ENCODE measurements at regions not wholly inside any gene's neighbourhood (a gene's known extent, or its start where the extent isn't known, plus 50 kb on each side); places are given as distances from the start of the nearest gene placed in this dataset.
A peak's percentile ranks its signal among the peaks of the same experiment; 100 is the strongest.

DNA sequence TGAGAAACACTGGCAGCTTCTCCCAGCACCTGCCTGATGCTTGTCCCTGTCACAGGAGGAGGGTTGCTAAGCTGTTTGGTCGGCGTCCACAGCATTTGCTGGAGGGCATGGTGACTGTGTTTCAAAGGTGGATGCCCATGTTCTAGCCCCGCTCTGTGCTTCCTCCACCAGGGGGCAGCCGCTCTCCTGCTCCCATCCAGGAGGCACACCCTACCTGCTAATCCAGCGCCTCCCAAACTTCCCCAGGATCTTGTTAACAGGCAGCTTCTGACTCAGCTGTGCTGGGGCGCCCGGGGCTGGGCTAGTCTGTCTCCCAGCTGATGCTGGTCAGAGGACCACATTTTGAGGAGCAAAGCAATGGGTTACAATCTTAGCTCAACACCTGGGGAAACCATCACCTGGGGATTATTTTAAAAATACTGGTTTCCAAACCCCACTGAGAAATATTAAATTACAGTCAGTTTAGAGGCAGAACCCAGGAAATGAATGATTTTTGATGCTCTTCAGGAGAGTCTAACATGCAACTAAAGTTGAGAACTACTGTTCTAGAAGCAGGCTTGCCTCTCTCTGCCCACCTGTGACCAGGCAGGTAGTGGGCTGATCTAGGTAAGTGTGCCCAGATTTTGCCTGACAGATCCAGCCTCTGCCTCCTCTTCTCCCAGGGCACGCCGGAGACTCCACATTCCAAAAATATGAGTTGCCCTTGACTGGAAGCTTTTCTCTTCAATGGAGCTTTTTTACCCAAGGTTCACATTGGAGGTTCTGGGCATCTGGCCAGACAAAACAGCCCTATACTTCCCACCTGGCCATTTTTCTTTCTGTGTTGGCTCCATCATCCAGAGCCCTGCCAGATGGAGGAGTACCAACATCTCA lies 92.7 kb upstream of the GPR26 start:
- Histone ChIP-seq H3K27me3 (replicated peaks in 1 of 2; ENCODE audit: control insufficient read depth in 2 of 2, extremely low read depth in 1 of 2, insufficient read depth in 2 of 2, low read length in 1 of 2) (peaks cover 0 to 58% of the 10 kb centered on the region in 2 experiments), H3K27ac (ENCODE audit: low read length) (no peak overlapping the region), H3K36me3 (ENCODE audit: control insufficient read depth in 2 of 2, extremely low read depth in 1 of 2, insufficient read depth in 1 of 2, low read length in 1 of 2) (no peaks in the 10 kb centered on the region), H3K4me3 (ENCODE audit: control insufficient read depth in 1 of 2, extremely low read depth in 1 of 2, low read length in 1 of 2) (no peak overlapping the region), H3K9me3 (no peaks in the 10 kb centered on the region), H3K4me1 (ENCODE audit: control insufficient read depth in 1 of 2, extremely low read depth in 1 of 2, insufficient read depth in 2 of 2, low read length in 2 of 2) (no peaks in the 10 kb centered on the region)
- Mint-ChIP-seq H3K36me3 (no peaks in the 10 kb centered on the region), H3K9me3 (no peaks in the 10 kb centered on the region), H3K27ac (no peak overlapping the region), H3K4me1 (no peaks in the 10 kb centered on the region), H3K27me3 (peaks cover 30 to 58% of the 10 kb centered on the region in 2 donors), H3K4me3 (no peak overlapping the region)
- 43% methylated on average over 5 of the region's 9 CpGs for WGBS (ENCODE audit: insufficient coverage)
- DNase-seq (peak in 19 of 35 experiments; percentile 2 to 43 (median 18)), ATAC-seq (replicated peaks in 1 of 4) (peak in 1 of 4 experiments; percentile 43)
- ChIA-PET POLR2A (no interaction called here), CTCF (interaction anchor here in 1 of 2 donors (1.4 kb wide), 1 partner anchor 816 kb away, joined by 3 read pairs; no protein-coding TSS in a partner anchor)

DNA sequence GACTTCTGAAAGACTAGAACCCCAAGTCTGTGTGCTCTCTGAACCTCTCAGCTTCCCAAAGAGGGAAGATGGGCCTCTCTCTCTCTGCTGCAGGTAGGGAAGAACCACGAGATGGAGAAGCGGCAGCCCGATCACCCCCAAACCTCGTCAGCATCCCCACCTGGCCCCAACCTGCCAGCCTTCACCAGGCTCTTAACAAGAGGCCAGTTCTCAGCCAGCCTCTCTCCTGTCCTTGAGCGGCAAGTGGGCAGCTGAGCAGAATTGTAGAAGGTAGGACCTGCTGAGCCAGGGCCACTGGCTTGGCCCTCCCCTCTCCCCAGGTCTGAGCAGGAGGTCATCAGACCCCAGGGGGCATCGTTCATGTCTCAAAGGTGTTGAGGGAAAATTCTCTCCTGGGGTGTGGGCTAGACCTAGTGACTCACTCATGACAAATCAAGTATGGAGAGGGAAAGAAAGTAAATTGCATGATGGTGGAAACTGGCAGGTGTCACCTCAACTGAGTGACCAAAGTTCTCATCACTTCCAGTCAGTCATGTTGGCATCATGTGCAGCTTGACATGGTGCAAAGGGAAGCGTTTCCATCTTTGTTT lies 92.0 kb upstream of the GPR26 start:
- no peaks in the 10 kb centered on the region for H3K36me3 ChIP-seq (ENCODE audit: control insufficient read depth in 2 of 2, extremely low read depth in 1 of 2, insufficient read depth in 1 of 2, low read length in 1 of 2)
- peaks cover 26 to 51% of the 10 kb centered on the region in 2 donors for H3K27me3 Mint-ChIP-seq
- no peak overlapping the region for H3K27ac ChIP-seq (ENCODE audit: low read length)
- no peak overlapping the region for H3K4me3 Mint-ChIP-seq
- POLR2A ChIA-PET, result no interaction called here
- no peaks in the 10 kb centered on the region for H3K4me1 ChIP-seq (ENCODE audit: control insufficient read depth in 1 of 2, extremely low read depth in 1 of 2, insufficient read depth in 2 of 2, low read length in 2 of 2)
- no peak overlapping the region for H3K4me3 ChIP-seq (ENCODE audit: control insufficient read depth in 1 of 2, extremely low read depth in 1 of 2, low read length in 1 of 2)
- H3K36me3 Mint-ChIP-seq, result no peaks in the 10 kb centered on the region
- CTCF ChIA-PET, result interaction anchor here in 1 of 2 donors (1.4 kb wide), 1 partner anchor 815 kb away, joined by 3 read pairs; no protein-coding TSS in a partner anchor
- no peak overlapping the region for H3K27ac Mint-ChIP-seq
- no peak for ATAC-seq (replicated peaks in 1 of 4)
- H3K27me3 ChIP-seq (replicated peaks in 1 of 2; ENCODE audit: control insufficient read depth in 2 of 2, extremely low read depth in 1 of 2, insufficient read depth in 2 of 2, low read length in 1 of 2), result peaks cover 0 to 52% of the 10 kb centered on the region in 2 experiments
- H3K9me3 Mint-ChIP-seq, result no peaks in the 10 kb centered on the region
- no peak for DNase-seq
- WGBS (ENCODE audit: insufficient coverage), result 33% methylated on average over 1 of the region's 7 CpGs
- no peaks in the 10 kb centered on the region for H3K4me1 Mint-ChIP-seq
- H3K9me3 ChIP-seq, result no peaks in the 10 kb centered on the region

DNA sequence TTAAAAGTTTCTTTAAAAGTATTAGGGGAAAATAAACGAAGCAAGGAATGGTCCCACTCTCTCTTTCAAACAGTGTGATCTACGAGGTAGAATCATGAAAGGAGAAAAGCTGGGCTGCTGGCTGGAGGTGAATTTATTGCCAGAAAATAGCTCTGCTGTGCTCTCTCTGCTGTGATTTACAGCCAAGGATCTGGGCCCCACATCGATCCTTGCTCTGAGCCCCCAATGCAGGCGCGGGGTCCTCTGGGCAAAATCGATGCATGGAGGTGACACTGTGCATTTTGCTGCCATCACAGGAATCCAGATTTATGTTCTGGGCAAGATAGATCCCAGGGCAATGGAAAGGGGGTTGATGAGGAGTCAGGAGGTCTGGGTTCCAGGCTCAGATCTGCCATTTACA lies 91.0 kb upstream of the GPR26 start:
- Histone ChIP-seq H3K27me3 (replicated peaks in 1 of 2; ENCODE audit: control insufficient read depth in 2 of 2, extremely low read depth in 1 of 2, insufficient read depth in 2 of 2, low read length in 1 of 2) (peaks cover 0 to 47% of the 10 kb centered on the region in 2 experiments), H3K9me3 (no peaks in the 10 kb centered on the region), H3K27ac (ENCODE audit: low read length) (no peak overlapping the region), H3K4me3 (ENCODE audit: control insufficient read depth in 1 of 2, extremely low read depth in 1 of 2, low read length in 1 of 2) (no peak overlapping the region), H3K4me1 (ENCODE audit: control insufficient read depth in 1 of 2, extremely low read depth in 1 of 2, insufficient read depth in 2 of 2, low read length in 2 of 2) (no peaks in the 10 kb centered on the region), H3K36me3 (ENCODE audit: control insufficient read depth in 2 of 2, extremely low read depth in 1 of 2, insufficient read depth in 1 of 2, low read length in 1 of 2) (no peaks in the 10 kb centered on the region)
- CTCF ChIA-PET, result interaction anchor here in 1 of 2 donors (0.5 kb wide), 1 partner anchor 30 kb away, joined by 4 read pairs; no protein-coding TSS in a partner anchor
- peaks cover 29 to 50% of the 10 kb centered on the region in 2 donors for H3K27me3 Mint-ChIP-seq
- POLR2A ChIA-PET, result no interaction called here
- H3K36me3 Mint-ChIP-seq, result no peaks in the 10 kb centered on the region
- no peak overlapping the region for H3K4me3 Mint-ChIP-seq
- 52% methylated on average over 3 of the region's 6 CpGs for WGBS (ENCODE audit: insufficient coverage)
- H3K4me1 Mint-ChIP-seq, result no peaks in the 10 kb centered on the region
- no peak overlapping the region for H3K27ac Mint-ChIP-seq
- ATAC-seq (replicated peaks in 1 of 4), result no peak
- DNase-seq, result no peak
- no peaks in the 10 kb centered on the region for H3K9me3 Mint-ChIP-seq

DNA sequence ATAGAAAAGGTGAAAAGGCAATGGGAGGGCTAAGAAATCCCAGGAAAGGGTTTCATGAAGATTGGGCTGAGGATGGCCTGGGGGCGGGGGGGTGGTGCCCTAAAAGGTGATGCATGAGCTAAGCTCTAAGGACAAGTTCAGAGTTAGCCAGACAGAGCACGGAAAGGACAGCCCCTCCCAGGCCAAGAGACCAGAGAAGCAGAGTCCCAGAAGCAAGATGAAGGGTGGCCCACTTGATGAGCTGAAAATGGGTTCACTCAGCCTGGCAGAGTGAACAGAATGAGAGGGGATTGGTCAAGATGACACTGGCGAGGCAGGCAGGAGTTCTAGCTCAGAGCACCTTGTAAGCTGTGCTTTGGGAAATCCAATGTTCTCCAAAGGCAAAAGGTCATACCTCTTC lies 89.4 kb upstream of the GPR26 start:
- CTCF ChIA-PET, result interaction anchor here (0.5 to 0.6 kb wide), 2 partner anchors 253 to 977 kb away, joined by 3 to 4 read pairs; no protein-coding TSS in a partner anchor
- H3K4me3 ChIP-seq (ENCODE audit: control insufficient read depth in 1 of 2, extremely low read depth in 1 of 2, low read length in 1 of 2), result no peak overlapping the region
- H3K4me1 Mint-ChIP-seq, result no peaks in the 10 kb centered on the region
- POLR2A ChIA-PET, result no interaction called here
- peaks cover 34 to 51% of the 10 kb centered on the region in 2 donors for H3K27me3 Mint-ChIP-seq
- no peak overlapping the region for H3K4me3 Mint-ChIP-seq
- ATAC-seq (replicated peaks in 1 of 4), result no peak
- no peaks in the 10 kb centered on the region for H3K36me3 Mint-ChIP-seq
- no peak for DNase-seq
- no peak overlapping the region for H3K27ac Mint-ChIP-seq
- no peak overlapping the region for H3K27ac ChIP-seq (ENCODE audit: low read length)
- peaks cover 2 to 38% of the 10 kb centered on the region in 2 experiments for H3K27me3 ChIP-seq (replicated peaks in 1 of 2; ENCODE audit: control insufficient read depth in 2 of 2, extremely low read depth in 1 of 2, insufficient read depth in 2 of 2, low read length in 1 of 2)
- H3K36me3 ChIP-seq (ENCODE audit: control insufficient read depth in 2 of 2, extremely low read depth in 1 of 2, insufficient read depth in 1 of 2, low read length in 1 of 2), result no peaks in the 10 kb centered on the region
- no peaks in the 10 kb centered on the region for H3K9me3 ChIP-seq
- H3K9me3 Mint-ChIP-seq, result no peaks in the 10 kb centered on the region
- WGBS (ENCODE audit: insufficient coverage), result 55% methylated on average over 3 of the region's 3 CpGs
- H3K4me1 ChIP-seq (ENCODE audit: control insufficient read depth in 1 of 2, extremely low read depth in 1 of 2, insufficient read depth in 2 of 2, low read length in 2 of 2), result no peaks in the 10 kb centered on the region

DNA sequence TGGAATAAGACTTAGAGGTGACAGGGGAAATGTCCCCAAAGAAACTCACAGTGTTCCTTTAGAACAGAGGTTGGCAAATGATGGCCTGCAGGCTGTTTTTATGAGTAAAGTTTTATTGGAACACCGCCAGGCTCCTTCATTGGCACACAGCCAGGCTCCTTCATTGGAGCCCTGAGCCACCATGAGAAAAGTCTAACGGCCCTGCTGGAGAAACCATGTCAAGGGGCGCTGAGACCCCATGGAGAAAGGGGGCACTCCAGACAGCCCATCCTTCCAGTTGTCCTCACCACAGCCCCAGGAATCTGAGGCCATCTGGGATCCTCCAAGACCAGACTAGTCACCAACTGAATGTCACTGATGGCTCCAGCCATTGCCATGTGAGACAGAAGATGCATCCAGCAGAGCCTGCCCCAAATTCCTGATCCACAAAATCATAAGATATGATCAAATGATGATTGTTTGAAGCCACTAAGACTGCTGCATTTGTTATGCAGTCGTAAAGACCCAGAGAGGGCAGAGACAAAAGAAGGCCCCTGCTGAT lies 88.2 kb upstream of the GPR26 start:
- DNase-seq, result no peak
- Mint-ChIP-seq H3K36me3 (no peaks in the 10 kb centered on the region), H3K27ac (no peak overlapping the region), H3K4me3 (no peak overlapping the region), H3K4me1 (no peaks in the 10 kb centered on the region), H3K9me3 (no peaks in the 10 kb centered on the region), H3K27me3 (peaks cover 30 to 55% of the 10 kb centered on the region in 2 donors)
- no peaks in the 10 kb centered on the region for H3K4me1 ChIP-seq (ENCODE audit: control insufficient read depth in 1 of 2, extremely low read depth in 1 of 2, insufficient read depth in 2 of 2, low read length in 2 of 2)
- no peaks in the 10 kb centered on the region for H3K9me3 ChIP-seq
- peaks cover 5 to 43% of the 10 kb centered on the region in 2 experiments for H3K27me3 ChIP-seq (replicated peaks in 1 of 2; ENCODE audit: control insufficient read depth in 2 of 2, extremely low read depth in 1 of 2, insufficient read depth in 2 of 2, low read length in 1 of 2)
- ChIA-PET CTCF (no interaction called here), POLR2A (no interaction called here)
- no peak for ATAC-seq (replicated peaks in 1 of 4)
- H3K4me3 ChIP-seq (ENCODE audit: control insufficient read depth in 1 of 2, extremely low read depth in 1 of 2, low read length in 1 of 2), result no peak overlapping the region
- no peak overlapping the region for H3K27ac ChIP-seq (ENCODE audit: low read length)
- H3K36me3 ChIP-seq (ENCODE audit: control insufficient read depth in 2 of 2, extremely low read depth in 1 of 2, insufficient read depth in 1 of 2, low read length in 1 of 2), result no peaks in the 10 kb centered on the region
- 80% methylated on average over 4 of the region's 4 CpGs for WGBS (ENCODE audit: insufficient coverage)

DNA sequence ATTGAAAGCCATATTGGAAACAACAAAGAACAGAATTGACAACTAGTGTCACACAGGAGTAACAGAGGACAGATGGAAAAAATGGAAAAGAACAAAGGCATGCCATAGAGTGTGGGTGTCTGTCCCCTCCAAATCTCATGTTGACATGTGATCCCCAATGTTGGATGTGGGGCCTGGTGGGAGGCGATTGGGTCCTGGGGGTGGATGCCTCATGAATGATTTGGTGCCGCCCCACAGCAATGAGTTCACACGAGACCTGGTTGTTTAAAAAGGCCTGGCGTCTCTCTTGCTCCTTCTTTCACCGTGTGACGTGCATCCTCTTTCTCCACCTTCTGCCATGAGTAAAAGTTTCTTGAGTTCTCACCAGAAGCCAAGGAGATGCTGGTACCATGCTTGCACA lies 87.4 kb upstream of the GPR26 start:
- peaks cover 33 to 56% of the 10 kb centered on the region in 2 donors for H3K27me3 Mint-ChIP-seq
- no peaks in the 10 kb centered on the region for H3K4me1 ChIP-seq (ENCODE audit: control insufficient read depth in 1 of 2, extremely low read depth in 1 of 2, insufficient read depth in 2 of 2, low read length in 2 of 2)
- POLR2A ChIA-PET, result no interaction called here
- no peaks in the 10 kb centered on the region for H3K9me3 Mint-ChIP-seq
- peaks cover 5 to 40% of the 10 kb centered on the region in 2 experiments for H3K27me3 ChIP-seq (replicated peaks in 1 of 2; ENCODE audit: control insufficient read depth in 2 of 2, extremely low read depth in 1 of 2, insufficient read depth in 2 of 2, low read length in 1 of 2)
- H3K4me3 ChIP-seq (ENCODE audit: control insufficient read depth in 1 of 2, extremely low read depth in 1 of 2, low read length in 1 of 2), result no peak overlapping the region
- no peaks in the 10 kb centered on the region for H3K4me1 Mint-ChIP-seq
- H3K9me3 ChIP-seq, result no peaks in the 10 kb centered on the region
- H3K27ac Mint-ChIP-seq, result no peak overlapping the region
- H3K27ac ChIP-seq (ENCODE audit: low read length), result no peak overlapping the region
- DNase-seq, result no peak
- ATAC-seq (replicated peaks in 1 of 4), result no peak
- no peak overlapping the region for H3K4me3 Mint-ChIP-seq
- H3K36me3 Mint-ChIP-seq, result no peaks in the 10 kb centered on the region
- CTCF ChIA-PET, result interaction anchor here in 1 of 2 donors (0.6 kb wide), 1 partner anchor 918 kb away, joined by 3 read pairs; no protein-coding TSS in a partner anchor
- WGBS (ENCODE audit: insufficient coverage), result 82% methylated on average over 5 of the region's 6 CpGs
- no peaks in the 10 kb centered on the region for H3K36me3 ChIP-seq (ENCODE audit: control insufficient read depth in 2 of 2, extremely low read depth in 1 of 2, insufficient read depth in 1 of 2, low read length in 1 of 2)

Data from T-cell (primary cell).